GM12864 (cell line): ENCODE measurements at regions not wholly inside any gene's neighbourhood (a gene's known extent, or its start where the extent isn't known, plus 50 kb on each side); places are given as distances from the start of the nearest gene placed in this dataset.

ENCODE experiments used
- DNase-seq: peaks from one replicate; pipeline ENCODE4 v3.0.0-alpha.2; 2011; ENCODE audit warnings: low read depth
- H3K4me3 ChIP-seq: 2 replicates; pipeline ENCODE4 v1.5.1; 2011; ENCODE audit warnings: mild to moderate bottlenecking, low read depth, low read length, control low read depth
- TF ChIP-seq, protein P1 (sequence below): IDR thresholded peaks from 2 replicates; pipeline ENCODE4 v1.5.1; 2011; ENCODE audit warnings: low read depth, mild to moderate bottlenecking, moderate library complexity, low read length, control low read depth, inconsistent platforms; ENCODE audit errors: missing control alignments

DNA sequence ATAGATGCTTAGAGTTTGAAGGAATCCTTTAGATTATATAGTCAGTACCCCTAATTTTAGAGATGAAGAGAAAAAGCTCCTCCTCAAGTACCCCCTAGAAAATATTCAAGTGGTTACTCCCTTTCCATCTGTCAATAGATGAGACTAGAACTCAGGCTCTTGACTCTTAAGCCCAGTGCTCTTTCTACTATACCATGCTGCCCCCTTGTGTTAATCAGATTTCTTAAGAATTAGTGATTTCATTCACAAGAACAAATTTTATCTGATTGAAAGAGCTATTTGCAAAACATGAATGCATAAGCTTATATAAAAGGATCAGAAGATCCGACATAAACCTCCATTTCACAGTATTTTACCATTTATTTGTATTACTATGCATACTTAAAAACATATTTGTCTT is 179.3 kb downstream of the TFEC start:
- TF ChIP-seq, protein P1, sequence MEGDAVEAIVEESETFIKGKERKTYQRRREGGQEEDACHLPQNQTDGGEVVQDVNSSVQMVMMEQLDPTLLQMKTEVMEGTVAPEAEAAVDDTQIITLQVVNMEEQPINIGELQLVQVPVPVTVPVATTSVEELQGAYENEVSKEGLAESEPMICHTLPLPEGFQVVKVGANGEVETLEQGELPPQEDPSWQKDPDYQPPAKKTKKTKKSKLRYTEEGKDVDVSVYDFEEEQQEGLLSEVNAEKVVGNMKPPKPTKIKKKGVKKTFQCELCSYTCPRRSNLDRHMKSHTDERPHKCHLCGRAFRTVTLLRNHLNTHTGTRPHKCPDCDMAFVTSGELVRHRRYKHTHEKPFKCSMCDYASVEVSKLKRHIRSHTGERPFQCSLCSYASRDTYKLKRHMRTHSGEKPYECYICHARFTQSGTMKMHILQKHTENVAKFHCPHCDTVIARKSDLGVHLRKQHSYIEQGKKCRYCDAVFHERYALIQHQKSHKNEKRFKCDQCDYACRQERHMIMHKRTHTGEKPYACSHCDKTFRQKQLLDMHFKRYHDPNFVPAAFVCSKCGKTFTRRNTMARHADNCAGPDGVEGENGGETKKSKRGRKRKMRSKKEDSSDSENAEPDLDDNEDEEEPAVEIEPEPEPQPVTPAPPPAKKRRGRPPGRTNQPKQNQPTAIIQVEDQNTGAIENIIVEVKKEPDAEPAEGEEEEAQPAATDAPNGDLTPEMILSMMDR = no peak
- peak; percentile 3 for DNase-seq
- H3K4me3 ChIP-seq = no peak overlapping the region

DNA sequence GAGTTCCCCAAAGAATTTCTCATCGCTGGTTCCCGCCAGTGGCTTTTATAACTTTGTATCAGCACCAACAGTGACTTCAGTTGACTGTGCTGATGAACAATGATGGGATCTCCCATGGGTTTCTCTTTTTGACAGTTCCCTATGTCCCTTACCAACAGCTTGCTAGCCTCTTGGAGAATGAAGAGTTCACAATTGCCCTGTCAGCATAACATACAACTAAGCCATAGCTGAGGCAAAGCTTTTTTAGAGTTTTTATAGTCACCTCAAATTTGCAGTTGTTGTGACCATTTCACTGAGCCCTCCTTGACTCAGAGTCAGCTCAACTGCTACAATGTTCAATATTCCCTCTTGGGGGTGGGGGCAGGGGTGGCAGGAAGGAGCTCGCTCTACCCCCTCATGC is 179.8 kb downstream of the TFEC start:
- no peak overlapping the region for H3K4me3 ChIP-seq
- DNase-seq = no peak
- TF ChIP-seq, protein P1 = no peak

DNA sequence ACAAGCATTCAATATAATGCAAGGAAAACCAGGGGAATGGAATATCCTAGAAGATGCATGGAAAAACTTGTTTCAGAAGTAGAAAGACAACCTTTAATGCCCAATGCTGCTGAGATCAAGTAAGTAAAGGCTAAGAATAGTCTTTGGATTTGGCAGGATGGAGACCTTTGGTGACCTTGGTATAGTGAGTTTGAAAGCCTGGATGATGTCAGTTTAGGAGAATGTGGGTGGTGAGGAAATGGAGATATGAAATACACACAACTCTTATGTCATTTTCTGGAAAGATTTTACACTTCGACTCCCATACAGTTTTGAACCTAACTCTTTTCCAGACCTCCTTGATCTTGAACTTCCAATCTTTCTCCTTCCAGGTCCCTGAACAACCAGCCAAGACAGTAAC is 185.7 kb downstream of the TFEC start:
- TF ChIP-seq, protein P1 = no peak
- H3K4me3 ChIP-seq = no peak overlapping the region
- no peak for DNase-seq

DNA sequence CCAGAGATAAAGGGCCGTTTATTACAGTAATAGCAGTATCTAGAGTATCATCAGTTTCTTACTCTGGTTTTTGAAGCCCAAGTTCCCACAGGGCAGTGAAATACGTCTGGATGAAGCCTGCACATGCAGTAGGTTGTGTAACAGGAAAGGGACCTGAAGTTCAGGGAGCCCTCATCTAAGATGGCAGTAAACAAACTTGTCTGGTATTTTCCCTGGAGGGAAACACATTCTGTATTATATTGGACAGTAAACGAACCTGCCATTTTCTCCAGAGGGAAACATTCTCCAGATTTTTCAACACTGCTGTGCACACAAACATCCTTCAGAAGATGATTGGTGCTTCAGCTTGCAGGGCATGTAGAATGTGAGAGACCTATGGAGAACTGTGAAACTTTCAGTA is 189.9 kb downstream of the TFEC start:
- no peak for DNase-seq
- no peak overlapping the region for H3K4me3 ChIP-seq
- TF ChIP-seq, protein P1 = no peak

DNA sequence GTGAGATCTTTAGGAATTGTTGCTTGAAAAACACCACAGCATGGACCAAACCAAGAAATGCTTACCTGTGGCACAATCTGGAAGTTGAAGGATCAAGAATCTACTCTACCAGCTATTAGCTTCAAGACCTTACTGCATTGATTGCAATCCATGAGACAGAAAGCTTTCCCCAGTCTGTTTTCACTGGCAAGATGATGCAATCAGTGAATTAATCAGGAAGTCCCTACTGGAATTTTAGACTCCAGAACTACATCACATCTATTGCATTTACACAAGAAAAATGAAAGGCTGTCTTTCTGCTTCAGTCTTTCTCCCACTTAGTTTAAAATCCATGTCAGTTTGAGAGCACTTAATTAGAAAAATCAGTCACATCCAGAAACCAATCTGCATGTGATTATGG is 191.7 kb downstream of the TFEC start:
- H3K4me3 ChIP-seq = no peak overlapping the region
- no peak for DNase-seq
- TF ChIP-seq, protein P1 = no peak

DNA sequence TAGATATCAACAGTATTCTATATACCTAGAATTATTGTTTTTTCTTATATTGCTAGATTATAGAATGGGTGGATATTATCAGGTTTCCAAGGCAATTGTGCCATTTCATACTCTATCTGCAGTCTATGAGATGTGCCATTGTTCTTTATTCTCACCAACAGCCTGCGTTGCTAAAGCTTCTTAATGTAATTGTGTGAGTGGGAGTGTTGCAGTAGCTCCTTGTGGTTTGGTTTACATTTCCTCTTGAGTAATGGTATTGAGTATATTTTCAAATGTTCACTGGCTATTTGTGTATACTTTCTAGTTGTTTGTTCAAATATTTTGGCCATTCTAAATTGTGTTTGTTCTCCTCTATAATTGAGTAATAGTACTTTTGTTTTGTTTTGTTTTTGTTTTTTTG is 199.2 kb downstream of the TFEC start:
- DNase-seq = no peak
- TF ChIP-seq, protein P1 = no peak
- no peak overlapping the region for H3K4me3 ChIP-seq

DNA sequence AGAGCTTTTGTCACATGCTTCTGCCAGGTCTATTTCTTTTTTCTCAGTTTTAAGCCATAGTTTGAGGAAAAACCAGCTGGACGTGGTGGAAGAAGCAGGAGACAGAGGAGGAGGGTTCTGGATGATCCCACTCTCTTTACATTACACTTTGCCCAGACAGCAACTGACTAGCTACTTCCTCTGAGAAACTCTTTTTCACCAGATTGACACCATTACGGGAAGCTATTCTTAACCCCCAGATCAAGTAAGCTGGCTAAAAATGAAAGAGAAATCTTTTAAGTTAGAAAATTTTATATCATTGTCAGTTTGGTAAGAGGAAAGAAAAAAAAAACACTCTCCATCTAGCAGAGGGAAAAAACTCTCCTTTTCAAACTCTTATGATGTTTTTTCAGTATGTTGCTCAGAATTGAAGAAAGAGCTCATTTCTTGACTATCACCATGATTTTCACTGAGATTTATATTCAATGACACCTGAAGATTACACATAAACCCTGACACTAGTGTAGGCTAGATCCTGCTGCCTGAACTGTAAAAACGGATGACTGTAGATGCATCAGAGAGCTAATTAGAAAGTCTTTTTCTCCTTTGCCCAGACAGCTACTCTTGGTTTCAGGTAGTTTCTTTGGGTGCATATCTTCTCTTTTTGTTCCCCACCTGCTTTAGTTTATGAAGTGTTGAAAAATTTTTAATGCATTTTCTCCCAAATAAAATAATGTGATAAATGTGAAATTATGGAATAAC is 203.1 kb downstream of the TFEC start:
- H3K4me3 ChIP-seq = no peak overlapping the region
- no peak for DNase-seq
- TF ChIP-seq, protein P1 = no peak
